Activated CD4-positive, alpha-beta T cell treated with anti-CD3 and anti-CD28 coated beads for 4 hours (primary cell): ENCODE measurements at regions not wholly inside any gene's neighbourhood (a gene's known extent, or its start where the extent isn't known, plus 50 kb on each side); places are given as distances from the start of the nearest gene placed in this dataset.
"Not testable (repeated sequence)": the region's sequence is repeated elsewhere in the genome, so short reads cannot be mapped to it uniquely, and the experiment has no call there.

Experiments
- DNase-seq, 2 donors: peaks; one replicate each; pipeline ENCODE4 v3.0.0-alpha.2; 2020

DNA sequence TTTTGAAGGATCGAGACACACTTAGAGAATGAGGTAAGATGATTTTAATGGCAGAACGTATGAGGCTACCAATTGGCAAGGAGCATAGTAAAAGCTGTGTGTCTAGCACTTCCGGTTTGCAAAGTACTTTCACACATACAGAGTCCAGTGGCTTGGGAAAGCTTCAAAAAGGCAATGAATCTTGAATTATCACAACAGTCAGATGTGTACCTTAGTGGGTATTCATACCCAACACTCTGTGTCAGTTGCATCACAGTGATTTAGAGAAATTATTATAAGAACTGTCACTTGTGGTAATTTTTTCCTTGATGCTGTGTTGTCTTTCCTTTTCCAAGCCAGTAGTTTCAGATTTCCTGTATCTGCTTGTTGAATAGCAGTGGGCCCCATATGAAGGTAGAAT is 424.1 kb downstream of the PCNX1 start:
- DNase-seq, result no peak

DNA sequence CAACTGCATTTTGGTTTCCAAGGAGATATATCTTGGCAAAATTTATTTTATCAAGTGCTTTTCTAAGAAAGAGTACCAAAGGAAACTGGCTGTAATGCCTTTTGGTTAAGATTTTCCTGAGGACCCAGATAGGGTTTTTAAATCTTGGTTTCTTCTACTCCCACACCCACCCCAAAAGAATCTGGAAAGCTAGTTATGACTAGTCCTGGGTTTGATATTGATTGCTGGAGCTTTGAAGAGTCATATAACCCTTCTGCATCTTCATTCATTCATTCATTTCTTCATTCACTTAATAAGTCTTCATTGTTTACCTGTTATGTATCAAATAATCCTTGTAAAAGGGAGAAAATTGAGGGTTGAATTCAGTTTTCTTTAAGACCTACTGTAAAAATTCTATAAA is 425.2 kb downstream of the PCNX1 start:
- DNase-seq, result no peak

DNA sequence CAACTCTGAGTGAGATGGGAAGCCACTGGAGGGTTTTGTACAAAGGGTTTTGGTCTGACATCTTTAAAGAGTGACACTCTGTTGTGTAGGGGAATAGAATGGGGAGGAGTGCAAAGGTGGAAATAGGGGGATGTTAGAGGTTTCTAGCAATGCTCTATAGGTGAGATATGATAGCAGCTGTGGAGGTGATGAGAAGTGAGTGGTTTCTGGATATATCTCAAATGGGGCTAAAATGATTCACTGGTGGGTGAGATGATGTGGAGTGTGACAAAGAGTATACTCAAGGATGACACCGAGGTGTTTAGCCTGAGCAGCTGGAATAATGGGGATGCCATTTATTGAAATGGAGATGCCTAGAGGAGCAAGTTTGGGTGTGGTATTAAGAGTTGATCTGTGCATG is 426.4 kb downstream of the PCNX1 start:
- no peak for DNase-seq

DNA sequence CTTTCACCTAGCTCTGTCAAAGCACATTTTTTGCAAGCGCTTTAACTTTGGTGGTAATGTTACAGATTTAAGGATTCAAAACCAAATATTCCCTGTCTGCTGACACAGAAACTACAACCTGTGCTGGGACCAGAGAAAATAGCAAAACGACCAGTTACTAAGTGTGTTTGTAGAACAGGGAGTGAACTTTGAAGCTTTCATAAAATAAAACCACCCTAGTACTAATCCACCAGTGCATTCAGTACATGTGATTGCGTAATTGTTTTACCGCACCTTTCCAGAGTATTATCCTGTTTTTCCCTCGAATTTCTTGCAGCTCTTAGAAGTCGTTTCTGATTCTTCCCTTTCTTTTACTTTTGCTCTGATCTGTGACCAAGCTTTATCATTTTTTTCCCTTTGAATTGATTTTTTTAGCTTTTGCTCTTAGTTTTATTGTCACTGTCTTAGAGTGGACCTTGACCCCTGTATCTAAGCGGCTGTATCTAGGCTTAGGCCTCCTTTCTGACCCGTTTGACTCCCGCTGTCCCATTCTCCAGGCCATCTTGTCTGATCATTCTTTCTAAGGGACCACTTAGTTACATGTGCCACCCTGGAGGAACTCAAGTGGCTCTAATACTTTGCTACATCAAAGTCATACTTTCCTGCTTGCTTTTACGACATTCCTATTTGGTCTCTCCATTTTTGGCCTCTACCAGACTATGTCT is 429.4 kb downstream of the PCNX1 start:
- no peak for DNase-seq

DNA sequence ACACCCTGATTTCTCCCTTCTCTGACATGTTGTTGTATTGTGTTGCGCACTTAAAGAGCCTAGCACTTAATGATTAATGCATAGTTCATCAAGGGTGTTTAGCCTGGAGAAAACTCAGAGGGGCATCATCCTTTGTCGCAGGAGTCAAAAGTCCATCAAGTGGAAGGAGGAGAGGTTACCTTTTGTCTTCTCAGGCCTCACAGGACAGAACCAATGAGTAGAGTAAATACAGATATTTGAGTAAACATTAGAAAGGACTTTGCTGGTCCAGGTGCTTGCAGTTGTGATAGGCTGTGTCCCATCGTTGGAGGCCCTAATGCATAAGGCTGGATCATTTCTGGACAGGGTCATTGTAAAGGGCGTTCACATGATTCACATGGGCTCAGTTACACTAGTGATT is 430.9 kb downstream of the PCNX1 start:
- no peak for DNase-seq

DNA sequence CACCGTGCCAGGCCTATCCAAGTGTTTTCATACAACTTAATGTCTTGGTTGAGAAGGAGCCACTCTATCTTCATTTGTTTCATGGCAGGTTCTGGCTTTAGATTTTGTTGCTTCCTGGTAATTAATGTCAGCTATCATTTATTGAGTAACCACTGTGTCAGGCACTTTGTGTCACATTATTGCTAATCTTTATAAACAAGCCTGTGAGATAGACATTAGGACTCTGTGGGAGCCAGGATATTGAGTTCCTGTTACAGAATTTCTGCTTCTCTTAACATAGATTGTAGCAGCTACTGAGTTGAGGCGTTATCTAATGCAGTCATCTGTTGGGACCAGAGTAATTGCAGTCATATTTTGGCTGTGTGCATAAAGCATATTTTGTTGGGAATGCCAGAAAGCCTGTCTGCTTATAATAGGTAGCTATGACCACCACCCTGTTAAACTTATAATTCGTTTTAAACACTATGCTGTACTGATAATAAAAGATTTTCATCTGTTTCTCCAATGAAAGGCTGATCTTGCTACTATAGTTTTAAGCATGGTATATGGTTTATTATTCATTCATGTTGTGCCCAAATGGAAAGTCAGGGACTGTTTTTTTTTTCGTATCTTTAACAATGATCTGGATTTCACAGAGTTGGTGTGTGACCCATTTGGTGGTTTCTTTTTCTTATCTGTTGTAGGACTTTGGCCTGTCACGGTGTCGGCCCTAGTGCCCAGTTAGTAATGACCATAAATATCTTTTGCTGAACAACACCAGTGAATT is 432.6 kb downstream of the PCNX1 start:
- DNase-seq, result no peak

DNA sequence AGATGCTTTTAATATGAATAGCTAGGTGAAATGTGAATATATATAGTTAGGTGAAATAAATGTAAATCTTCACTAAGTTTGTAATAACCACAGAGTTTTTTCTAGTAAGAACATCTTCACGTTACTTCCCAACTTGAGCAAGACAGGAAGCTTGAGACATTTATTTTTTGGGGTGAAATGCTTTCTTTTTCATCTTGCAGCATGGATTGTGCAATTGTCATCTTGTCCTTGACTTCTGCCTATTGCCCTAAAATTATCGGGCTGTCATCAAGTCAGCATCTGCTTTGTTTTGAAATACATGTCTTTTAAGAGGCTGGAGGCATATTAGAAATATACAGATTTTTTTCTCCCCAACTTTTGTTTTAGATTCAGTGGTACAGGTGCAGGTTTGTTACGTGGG is 433.9 kb downstream of the PCNX1 start:
- DNase-seq, result no peak

DNA sequence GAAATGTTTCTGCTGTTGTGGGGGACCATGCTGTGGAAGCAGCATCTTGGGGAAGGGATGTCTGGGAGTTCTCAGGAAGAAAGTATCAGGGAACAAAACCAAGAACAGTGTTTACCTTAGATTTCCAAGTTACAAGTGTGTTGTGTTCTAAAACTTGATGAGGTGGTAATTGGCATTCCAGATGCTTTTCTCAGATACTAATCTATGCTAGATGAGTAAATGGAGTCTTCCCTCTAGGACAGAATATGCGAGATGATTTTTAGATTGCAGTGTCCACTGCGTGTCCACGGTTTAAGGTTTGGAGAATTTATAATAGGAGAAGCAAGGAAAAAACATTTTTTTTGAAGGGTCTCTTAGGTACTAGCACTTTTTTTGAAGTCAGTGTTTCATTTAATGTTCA is 436.5 kb downstream of the PCNX1 start:
- DNase-seq, result no peak

DNA sequence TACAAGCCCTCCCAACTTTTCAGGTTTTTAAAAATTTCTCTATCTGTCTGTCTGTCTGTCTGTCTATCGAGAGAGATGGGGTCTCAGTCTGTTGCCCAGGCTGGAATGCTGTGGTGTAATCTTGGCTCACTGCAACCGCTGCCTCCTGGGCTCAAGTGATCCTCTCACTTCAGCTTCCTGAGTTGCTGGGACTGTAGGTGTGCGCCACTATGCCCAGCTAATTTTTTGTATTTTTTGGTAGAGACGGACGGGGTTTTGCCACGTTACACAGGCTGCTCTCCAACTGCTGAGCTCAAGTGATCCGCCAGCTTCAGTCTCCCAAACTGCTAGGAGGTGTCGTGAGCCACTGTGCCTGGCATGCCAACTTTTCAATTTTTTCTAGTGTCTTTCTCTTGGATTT is 437.2 kb downstream of the PCNX1 start:
- no peak for DNase-seq

DNA sequence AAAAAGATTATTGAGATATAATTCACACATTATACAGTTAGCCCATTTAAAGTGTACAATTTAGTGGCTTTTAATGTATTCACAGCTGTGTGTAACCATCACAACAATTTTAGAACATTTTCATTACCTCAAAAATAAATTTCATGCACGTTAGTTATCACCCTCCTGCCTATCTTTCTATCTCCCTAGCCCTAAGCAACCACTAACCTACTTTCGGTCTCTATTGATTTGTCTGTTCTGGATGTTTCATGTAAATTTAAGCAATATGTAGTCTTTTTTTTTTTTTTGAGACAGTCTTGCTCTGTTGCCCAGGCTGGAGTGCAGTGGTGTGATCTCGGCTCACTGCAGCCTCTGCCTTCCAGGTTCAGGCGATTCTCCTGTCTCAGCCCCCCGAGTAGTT is 439.4 kb downstream of the PCNX1 start:
- DNase-seq, result no peak

DNA sequence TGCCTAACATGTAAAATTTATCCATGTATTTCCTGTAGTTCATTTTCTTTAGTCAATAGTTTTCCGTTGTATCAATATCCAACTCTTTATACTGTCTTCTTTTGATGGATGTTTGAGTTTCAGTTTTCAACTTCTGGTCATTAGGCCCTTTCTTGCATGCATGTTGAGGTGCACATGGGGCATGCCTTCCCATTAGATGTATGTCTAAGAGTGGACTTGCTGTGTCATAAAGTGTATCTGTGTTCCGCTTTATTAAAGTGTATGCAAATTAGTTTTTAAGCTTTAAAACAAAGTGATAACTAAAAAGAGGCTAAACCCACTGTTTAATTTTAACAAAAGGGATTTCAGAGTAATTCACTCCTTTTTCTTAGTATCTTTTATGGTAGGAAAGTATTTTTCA is 441.1 kb downstream of the PCNX1 start:
- DNase-seq, result no peak

DNA sequence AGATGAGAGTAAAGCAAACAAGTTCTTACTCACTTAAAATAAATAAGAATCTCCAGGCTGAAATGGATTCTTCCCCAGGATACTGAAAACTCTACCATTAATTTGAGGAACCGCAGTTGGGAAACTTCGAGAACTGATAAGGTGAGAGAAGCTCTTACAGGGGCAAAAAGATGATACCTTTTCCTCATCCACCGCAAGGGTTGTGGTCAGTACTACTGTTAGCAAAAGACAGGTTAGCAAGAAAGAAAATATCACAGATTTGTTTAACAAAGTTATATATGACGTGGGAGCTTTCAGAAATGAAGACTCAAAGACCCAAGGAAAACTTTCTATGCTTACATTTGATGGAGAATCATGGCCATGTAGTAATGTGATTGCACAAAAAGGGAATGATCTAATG is 441.6 kb downstream of the PCNX1 start:
- no peak for DNase-seq

DNA sequence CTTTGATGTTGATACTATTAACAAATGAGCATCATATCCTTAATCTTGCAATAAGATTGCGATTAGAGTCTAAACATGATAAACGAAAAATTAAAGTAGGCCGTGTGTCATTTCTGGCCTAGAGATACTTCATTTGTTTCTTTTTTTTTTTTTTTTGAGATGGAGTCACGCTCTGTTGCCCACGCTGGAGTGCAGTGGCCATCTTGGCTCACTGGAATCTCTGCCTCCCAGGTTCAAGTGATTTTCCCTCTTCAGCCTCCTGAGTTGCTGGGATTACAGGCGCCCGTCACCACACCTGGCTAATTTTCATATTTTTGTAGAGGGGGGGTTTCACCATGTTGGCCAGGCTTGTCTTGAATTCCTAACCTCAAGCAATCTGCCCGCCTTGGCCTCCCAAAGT is 446.9 kb downstream of the PCNX1 start:
- DNase-seq, result no peak

DNA sequence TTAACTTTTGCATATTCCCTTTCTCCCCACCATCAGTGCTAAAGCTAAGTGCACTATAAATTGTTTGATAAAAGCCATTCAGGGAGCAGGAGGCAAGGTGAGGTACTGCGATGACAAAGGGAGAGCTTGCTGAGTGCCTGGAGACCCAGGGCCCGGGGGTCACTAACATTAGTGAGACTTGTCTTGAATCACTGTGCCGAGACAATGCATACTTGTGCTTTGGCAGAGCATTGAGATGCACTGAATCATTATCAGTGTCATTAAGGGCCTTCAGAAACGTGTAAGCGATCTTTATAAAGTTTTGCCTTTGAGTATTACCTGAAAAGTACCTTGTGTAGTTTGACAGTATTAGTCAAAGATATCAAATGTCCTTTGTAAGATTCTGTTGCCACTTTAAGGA is 447.5 kb downstream of the PCNX1 start:
- DNase-seq, result no peak

DNA sequence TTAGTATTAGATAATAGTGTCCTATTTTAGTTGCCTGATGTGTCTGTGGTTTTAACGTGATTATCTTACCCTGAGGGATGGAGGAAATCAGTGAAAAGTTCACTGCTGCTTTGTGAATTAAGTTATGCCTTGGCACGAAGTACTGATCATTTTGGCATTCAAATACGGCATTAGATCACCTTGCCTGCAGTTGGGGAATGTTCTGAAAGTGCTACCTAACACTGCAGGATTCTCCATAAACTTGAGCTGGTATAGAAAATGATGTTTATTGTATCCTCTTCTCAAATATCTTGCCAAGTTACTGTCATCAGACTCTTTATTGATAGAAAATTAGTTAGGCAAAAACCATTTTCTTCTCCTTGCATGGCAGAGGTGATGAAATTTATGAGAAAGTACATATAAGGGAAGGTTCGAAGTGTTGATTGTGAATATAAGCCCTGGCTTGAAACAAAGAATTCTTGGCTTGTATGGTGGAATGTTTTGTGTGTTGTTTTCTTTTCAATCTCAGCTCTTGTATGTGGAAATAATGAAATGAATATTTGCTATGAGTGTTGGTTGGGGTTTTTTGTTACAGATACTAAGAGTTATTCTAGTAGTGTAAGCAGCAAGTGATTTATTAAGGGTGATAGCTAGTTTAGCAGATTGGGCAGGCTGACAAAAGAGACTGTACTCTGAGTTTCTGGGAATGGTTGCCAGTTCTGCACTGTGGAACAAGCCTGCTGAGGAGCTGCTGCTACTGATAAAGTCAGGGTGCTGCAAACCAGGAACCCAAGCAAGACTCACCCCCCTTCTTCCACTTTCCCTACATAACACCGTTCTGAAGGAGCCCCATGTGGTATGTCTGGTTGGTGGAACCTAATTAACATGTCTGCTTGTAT is 448.3 kb downstream of the PCNX1 start:
- no peak for DNase-seq

DNA sequence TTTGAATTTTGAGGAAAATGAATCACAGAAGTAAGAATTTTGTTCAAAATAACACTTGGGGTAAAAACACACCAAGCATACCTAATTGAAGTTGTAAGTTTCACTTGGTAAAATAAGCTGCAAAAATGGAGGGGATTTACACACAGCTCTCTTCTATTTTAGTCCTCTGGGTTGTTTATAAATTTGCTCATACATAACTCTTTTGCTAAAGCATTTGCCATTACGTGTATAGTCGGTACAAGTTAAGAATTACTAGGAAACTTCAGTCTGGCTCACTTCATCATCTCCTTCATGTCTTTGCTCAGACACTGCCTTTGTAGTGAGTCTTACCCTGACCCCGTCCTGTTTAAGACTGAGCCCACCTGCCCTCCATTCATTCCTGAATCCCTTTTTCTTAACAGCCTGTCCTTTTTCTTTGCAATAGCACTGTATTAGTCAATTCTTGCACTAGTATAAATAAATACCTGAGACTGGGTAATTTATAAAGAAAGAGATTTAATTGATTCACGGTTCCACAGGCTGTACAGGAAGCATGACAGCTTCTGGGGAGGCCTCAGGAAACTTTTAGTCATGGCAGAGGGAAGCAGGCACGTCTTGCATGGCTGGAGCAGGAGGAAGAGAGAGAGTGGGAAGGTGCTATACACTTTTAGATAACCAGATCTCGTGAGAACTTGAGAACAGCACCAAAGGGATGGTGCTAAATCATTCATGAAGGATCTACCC is 451.1 kb downstream of the PCNX1 start:
- no peak for DNase-seq

DNA sequence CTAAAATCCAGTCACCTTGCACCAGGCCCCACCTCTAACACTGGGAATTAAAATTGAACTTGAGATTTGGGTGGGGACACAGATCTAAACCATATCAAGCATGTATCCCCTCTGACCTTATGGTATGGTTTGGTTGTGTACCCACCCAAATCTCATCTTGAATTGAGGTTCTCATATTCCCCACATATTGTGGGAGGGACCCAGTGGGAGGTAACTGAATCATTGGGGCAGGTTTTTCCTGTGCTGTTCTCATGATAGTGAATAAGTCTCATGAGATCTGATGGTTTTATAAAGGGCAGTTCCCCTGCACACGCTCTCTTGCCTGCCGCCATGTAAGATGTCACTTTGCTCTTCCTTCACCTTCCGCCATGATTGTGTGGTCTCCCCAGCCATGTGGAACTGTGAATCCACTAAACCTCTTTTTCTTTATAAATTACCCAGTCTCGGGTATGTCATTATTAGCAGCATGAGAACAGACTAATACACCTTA is 451.7 kb downstream of the PCNX1 start:
- not testable (repeated sequence) for DNase-seq

DNA sequence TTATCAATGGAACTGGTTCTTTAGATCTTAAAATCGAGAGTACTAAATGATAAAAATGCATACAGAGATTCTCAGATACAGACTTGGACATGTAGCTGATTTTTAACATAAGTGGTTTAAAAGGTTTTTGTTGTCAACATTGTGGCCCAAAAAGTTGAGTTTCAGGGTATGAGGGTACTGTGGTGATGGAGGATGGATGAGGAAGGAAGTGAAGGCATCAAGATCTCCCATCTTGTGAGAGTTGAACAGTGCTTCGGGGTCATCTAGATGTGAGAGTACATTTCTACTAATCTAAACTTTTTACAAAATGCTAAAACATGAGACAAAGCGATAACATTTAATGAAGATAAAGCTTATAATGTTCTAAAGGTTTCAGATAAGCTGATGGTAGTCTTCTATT is 452.6 kb downstream of the PCNX1 start:
- DNase-seq, result no peak

DNA sequence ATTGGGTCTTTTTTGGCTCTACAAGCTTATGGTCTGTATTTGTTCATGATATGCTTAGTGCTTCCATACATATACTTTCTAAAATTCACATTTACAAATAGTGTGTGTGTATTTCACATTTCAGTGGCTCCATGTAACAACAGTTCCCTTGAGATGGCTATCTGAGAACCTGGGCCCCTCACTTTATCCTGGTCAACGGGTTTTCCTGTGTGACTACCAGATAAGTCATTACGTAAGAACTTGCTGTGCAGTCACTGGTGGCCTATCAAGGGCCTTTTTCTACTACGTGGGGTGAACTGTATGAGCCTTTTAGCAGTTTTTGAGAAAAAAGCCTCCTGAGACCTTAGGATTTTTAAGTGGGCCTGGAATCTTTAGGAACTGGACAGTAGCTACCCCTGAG is 454.1 kb downstream of the PCNX1 start:
- DNase-seq, result no peak

DNA sequence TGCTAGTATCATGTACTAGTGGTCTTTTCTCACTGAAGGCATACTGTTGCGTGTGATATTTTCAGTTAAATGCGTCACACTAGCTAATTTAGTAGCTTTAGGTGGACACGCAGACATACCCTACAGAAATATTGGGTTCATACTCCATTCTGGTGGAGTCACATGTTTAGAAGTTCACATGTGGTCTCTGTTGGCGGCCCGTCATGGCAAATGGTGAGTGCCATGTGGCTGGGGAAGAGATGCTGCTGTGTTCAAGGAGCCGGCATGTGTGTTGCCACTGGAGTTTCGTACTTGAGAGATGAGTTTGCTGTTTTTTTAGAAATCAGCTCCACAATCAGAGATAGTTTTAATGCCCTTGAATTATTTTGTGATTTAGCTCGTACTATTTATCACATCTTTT is 454.6 kb downstream of the PCNX1 start:
- no peak for DNase-seq

DNA sequence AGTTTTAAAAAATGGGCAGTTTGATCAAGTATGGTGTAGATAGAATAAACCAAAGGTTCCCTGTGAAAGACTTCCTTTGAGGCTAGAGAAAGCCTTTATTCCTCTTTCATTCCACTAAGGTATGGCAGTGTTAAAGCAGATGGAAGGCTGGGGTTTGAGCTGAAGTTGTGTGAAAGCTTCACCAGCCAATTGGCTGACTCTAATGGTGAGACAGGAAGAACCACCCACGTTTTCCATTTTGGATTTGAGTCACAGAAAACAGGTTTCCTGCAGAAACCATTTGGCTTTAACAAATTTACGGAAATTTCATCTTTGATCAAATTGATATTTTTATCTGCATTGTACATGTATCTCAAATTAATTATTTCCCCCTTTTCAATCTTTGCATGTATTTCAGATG is 455.0 kb downstream of the PCNX1 start:
- DNase-seq, result no peak

DNA sequence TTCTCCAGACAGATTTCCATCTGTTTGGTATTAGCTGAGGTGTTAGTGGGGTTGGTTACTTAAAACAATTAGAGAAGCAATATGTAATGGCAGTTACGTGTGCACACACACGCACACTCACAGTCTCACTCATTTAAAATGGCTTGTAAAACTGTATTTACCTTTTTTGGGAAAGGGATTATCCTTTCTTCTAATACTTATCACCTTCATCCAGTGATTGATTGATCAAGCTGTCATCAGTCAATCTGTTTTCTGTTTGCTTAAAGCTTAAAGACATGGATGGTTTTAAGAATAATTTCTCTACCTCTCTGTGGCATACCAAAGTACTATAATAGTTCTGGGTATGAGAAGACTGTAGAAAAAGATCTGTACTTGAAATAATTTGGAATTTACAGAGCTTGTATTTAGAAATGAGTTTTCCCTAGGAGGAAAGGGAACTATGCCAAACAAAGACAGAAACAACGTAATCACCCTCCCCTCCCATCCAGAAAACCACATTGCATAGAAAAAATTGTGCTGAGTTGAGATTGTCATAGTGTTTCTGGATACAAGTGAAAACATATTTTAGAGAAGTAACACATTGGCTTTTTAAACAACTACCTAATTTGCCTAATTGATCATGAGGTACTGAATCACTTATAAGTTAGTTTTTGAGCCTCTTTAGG is 455.8 kb downstream of the PCNX1 start:
- no peak for DNase-seq
